Uterus (tissue), 3 donors: ENCODE measurements at regions not wholly inside any gene's neighbourhood (a gene's known extent, or its start where the extent isn't known, plus 50 kb on each side); places are given as distances from the start of the nearest gene placed in this dataset.
"Not testable (repeated sequence)": the region's sequence is repeated elsewhere in the genome, so short reads cannot be mapped to it uniquely, and the experiment has no call there.

Experiments used
- DNase-seq, 2 donors: peaks; one replicate each; pipeline ENCODE4 v3.0.0-alpha.2; 2019 to 2020
- H3K27ac ChIP-seq, 2 donors: fragments of 200-600 bp; sonication (generic); 1 replicate in 1 of 2; 2 replicates in 1 of 2; pipeline ENCODE4 v1.5.1; 2016 to 2018
- H3K27me3 ChIP-seq, 2 donors: fragments of 200-600 bp; sonication (generic); one replicate each; pipeline ENCODE4 v1.5.1; 2018 to 2019; ENCODE audit warnings: control low read depth in 1 of 2
- H3K36me3 ChIP-seq, 2 donors: fragments of 200-600 bp; sonication (generic); one replicate each; pipeline ENCODE4 v1.5.1; 2019; ENCODE audit warnings: control low read depth in 1 of 2
- H3K4me1 ChIP-seq, 2 donors: fragments of 200-600 bp; sonication (generic); one replicate each; pipeline ENCODE4 v1.5.1; 2018 to 2019; ENCODE audit warnings: control low read depth in 1 of 2
- H3K4me3 ChIP-seq, 2 donors: fragments of 200-600 bp; sonication (generic); 1 replicate in 1 of 2; 2 replicates in 1 of 2; pipeline ENCODE4 v1.5.1; 2018 to 2019; ENCODE audit warnings: mild to moderate bottlenecking in 1 of 2
- H3K9me3 ChIP-seq, 2 donors: fragments of 200-600 bp; sonication (generic); one replicate each; pipeline ENCODE4 v1.5.1; 2019; ENCODE audit warnings: control low read depth in 1 of 2
- POLR2A ChIP-seq, 2 donors: fragments of 450-650 bp; IDR thresholded peaks; one replicate each; pipeline ENCODE4 v1.6.1; 2016; ENCODE audit warnings: antibody characterized with exemption in 2 of 2, mild to moderate bottlenecking in 1 of 2, moderate library complexity in 1 of 2
- intact Hi-C: fragments of 100-400 bp; cut with DNase I; formaldehyde crosslinking; loops from one replicate; pipeline ENCODE4 v1.15.1; 2023; ENCODE audit warnings: low total_unique reads
- TF ChIP-seq, protein P1 (sequence below), 4 experiments: fragments of 200-600 bp in 2 of 4; fragments of 450-650 bp in 2 of 4; sonication (generic) in 2 of 4; IDR thresholded peaks; one replicate each; pipeline ENCODE4 v1.5.1; 2016 to 2019; ENCODE audit warnings: antibody characterized with exemption in 4 of 4, mild to moderate bottlenecking in 2 of 4, moderate library complexity in 1 of 4
- donor health status: DM: yes; HTN: yes; CAD: no.

DNA sequence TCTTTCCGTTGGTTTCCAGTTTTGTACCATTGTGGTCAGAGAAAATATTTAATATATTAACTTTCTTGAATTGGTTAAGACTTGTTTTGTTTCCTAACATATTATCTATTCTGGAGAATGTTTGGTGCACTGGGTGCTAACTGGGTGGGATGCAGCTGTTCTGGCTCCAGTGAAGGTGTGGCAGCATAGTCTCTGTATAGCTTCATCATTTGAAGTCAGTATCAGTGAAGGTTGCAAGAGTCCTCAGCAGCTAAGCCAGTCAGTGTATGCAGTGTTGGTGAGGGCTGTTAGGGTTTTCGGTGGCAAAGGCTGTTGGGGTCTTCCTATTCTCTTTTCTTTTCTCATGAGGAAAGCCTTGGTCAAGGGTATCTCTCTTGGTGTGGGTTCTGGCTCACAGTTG lies 698.7 kb upstream of the ADGRL4 start:
- H3K36me3 ChIP-seq, result no peaks in the 10 kb centered on the region
- no peaks in the 10 kb centered on the region for H3K27me3 ChIP-seq
- H3K4me3 ChIP-seq, result no peak overlapping the region
- DNase-seq, result no peak
- intact Hi-C loops, result no loop called here
- H3K27ac ChIP-seq, result no peak overlapping the region
- no peak for TF ChIP-seq POLR2A (IDR thresholded peaks at IDR 0.05)
- TF ChIP-seq, protein P1, sequence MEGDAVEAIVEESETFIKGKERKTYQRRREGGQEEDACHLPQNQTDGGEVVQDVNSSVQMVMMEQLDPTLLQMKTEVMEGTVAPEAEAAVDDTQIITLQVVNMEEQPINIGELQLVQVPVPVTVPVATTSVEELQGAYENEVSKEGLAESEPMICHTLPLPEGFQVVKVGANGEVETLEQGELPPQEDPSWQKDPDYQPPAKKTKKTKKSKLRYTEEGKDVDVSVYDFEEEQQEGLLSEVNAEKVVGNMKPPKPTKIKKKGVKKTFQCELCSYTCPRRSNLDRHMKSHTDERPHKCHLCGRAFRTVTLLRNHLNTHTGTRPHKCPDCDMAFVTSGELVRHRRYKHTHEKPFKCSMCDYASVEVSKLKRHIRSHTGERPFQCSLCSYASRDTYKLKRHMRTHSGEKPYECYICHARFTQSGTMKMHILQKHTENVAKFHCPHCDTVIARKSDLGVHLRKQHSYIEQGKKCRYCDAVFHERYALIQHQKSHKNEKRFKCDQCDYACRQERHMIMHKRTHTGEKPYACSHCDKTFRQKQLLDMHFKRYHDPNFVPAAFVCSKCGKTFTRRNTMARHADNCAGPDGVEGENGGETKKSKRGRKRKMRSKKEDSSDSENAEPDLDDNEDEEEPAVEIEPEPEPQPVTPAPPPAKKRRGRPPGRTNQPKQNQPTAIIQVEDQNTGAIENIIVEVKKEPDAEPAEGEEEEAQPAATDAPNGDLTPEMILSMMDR (IDR thresholded peaks at IDR 0.05), result no peak
- H3K4me1 ChIP-seq, result no peaks in the 10 kb centered on the region
- H3K9me3 ChIP-seq, result no peaks in the 10 kb centered on the region

DNA sequence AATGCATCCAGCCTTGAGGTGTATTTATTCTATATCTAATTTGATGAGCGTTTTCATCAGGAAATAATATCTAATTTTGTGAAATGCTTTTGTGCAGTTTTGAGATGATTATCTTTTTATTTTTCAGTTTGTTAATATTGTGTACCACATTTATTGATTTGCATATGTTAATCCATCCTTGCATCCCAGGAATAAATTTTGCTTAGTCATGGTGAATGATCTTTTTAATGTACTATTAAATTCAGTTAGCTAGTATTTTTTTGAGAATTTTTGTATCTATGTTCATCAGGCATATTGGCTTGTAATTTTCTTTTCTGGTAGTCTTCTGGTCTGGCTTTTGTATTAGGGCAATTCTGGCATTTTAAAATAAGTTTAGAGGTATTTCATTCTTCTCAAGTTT lies 697.5 kb upstream of the ADGRL4 start:
- intact Hi-C loops, result no loop called here
- H3K4me3 ChIP-seq, result no peak overlapping the region
- H3K9me3 ChIP-seq, result no peaks in the 10 kb centered on the region
- no peaks in the 10 kb centered on the region for H3K27me3 ChIP-seq
- H3K27ac ChIP-seq, result no peak overlapping the region
- H3K4me1 ChIP-seq, result no peaks in the 10 kb centered on the region
- H3K36me3 ChIP-seq, result no peaks in the 10 kb centered on the region
- TF ChIP-seq, protein P1 (IDR thresholded peaks at IDR 0.05), result no peak
- TF ChIP-seq POLR2A (IDR thresholded peaks at IDR 0.05), result no peak
- DNase-seq, result no peak

DNA sequence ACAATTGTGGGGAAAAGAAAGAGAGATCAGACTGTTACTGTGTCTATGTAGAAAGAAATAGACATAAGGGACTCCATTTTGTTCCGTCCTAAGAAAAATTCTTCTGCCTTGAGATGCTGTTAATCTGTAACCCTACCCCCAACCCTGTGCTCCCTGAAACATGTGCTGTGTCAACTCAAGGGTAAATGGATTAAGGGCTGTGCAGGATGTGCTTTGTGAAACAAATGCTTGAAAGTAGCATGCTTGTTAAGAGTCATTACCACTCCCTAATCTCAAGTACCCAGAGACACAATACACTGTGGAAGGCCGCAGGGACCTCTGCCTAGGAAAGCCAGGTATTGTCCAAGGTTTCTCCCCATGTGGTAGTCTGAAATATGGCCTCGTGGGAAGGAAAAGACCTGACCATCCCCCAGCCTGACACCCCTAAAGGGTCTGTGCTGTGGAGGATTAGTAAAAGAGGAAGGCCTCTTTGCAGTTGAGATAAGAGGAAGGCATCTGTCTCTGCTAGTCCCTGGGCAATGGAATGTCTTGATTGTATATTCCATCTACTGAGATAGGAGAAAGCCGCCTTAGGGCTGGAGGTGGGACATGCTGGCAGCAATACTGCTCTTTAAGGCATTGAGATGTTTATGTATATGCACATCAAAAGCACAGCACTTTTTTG lies 695.9 kb upstream of the ADGRL4 start:
- DNase-seq, H3K4me1 ChIP-seq, H3K9me3 ChIP-seq, H3K27me3 ChIP-seq, H3K27ac ChIP-seq, intact Hi-C loops, H3K4me3 ChIP-seq, H3K36me3 ChIP-seq: not testable (repeated sequence)

DNA sequence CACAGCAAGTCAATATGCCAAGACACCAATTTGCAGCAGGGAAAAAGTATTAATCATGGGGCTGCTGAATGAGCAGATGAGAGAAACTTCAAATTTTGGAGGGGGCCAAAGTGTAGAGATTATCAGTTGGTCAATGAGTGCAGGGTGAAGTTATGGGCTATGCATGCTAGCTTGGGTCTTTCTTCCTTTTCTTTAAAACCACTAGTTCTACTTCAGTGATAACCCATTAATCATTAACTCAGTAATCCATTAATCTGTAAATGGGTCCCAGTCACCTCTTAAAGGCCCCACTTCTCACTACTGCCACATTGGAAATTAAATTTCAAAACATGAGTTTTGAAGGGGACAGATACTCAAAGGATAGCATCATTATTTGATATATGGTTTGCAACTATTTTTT lies 688.6 kb upstream of the ADGRL4 start:
- no peak overlapping the region for H3K4me3 ChIP-seq
- no peak overlapping the region for H3K27ac ChIP-seq
- no peaks in the 10 kb centered on the region for H3K36me3 ChIP-seq
- no peaks in the 10 kb centered on the region for H3K9me3 ChIP-seq
- TF ChIP-seq, protein P1 (IDR thresholded peaks at IDR 0.05), result no peak
- no peak for TF ChIP-seq POLR2A (IDR thresholded peaks at IDR 0.05)
- intact Hi-C loops, result no loop called here
- no peaks in the 10 kb centered on the region for H3K4me1 ChIP-seq
- H3K27me3 ChIP-seq, result no peaks in the 10 kb centered on the region
- DNase-seq, result no peak

DNA sequence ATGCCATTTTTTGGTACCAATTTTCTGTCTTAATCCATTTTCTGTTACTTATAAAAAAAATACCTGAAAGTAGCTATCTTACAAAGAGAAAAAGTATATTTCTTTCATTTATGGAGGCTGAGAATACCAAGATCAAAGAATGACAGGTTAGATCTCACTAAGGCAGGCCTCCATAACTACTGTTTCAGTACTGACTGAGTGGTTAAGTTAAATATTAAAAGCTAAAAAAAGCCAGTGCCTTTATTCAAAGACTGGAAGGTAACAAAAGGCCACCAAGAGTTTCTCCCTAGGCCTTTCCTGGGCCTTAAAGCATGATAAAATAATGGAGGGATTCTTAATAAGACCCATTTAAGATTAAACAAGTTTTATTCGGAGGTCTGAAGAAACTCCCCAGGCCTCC lies 687.7 kb upstream of the ADGRL4 start:
- TF ChIP-seq POLR2A (IDR thresholded peaks at IDR 0.05), result no peak
- TF ChIP-seq, protein P1 (IDR thresholded peaks at IDR 0.05), result no peak
- Histone ChIP-seq H3K27ac (no peak overlapping the region), H3K4me3 (no peak overlapping the region), H3K27me3 (no peaks in the 10 kb centered on the region), H3K36me3 (no peaks in the 10 kb centered on the region), H3K9me3 (no peaks in the 10 kb centered on the region), H3K4me1 (no peaks in the 10 kb centered on the region)
- no peak for DNase-seq
- intact Hi-C loops, result no loop called here
